ENCODE measurements at regions not wholly inside any gene's neighbourhood (a gene's known extent, or its start where the extent isn't known, plus 50 kb on each side); places are given as distances from the start of the nearest gene placed in this dataset. TPM values are rescaled to one million over a fixed set of nuclear protein-coding genes. Genes with fewer than 3 reads are reported as not detected.
"Not testable (repeated sequence)": the region's sequence is repeated elsewhere in the genome, so short reads cannot be mapped to it uniquely, and the experiment has no call there.

DNA sequence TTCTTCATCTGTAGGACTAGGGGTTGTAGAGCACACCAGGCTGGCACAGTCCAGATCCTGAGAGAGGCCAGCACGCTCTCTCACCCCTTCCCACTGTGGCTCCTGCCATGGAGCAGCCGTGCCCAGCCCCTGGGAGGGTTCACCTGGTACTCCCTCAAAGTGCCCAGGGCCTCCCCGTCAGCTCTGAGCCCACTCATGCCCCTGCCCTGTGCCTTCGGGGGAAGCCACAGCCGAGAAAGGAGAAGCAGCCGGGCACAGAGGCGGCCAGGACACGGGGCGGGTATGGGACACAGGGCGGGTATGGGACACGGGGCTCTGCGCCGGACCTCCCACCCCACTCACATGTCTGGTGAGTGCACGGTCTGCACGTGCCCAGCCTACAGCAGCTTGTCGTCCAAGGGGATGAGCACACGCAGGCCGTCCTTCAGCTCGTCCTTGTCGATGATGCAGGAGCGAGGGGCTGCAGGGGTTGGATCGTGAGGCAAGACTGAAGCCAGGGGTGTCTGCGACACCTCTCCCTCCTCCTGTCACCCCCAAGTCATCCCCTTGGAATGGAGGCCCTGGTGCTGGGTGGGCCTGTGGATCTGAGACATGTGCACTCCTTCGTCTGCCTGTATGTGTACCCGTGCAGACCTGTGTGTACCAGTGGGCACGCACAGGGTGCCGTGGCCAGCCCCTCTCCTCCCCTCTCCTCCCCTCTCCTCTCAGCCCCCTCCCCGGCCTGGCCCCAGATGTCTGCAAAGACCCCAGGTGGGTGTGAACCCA lies 417.9 kb upstream of the ZNF722 start:
- not testable (repeated sequence) for DNase-seq (ENCODE audit: low spot score); ATAC-seq (ENCODE audit: low FRiP score)

DNA sequence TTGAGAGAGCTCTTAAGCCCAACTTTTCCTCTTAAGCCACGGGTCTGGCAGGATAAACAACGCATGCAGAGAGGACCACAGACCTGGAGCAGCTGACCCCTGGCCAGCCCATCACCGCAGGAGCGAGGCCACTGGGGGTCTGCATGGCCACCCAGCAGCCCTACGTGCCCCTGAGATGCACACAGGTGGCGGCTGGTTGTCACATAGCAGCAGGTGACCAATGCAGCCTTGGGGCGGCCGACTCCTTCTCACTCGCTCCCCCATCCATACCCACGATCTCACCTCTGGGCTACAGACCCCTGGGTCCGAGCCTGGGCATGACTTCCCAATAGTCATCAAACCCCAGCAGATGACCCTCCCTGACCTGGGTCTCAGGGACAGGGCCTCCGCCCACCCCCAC lies 415.9 kb upstream of the ZNF722 start:
- not testable (repeated sequence) for DNase-seq (ENCODE audit: low spot score); ATAC-seq (ENCODE audit: low FRiP score)

DNA sequence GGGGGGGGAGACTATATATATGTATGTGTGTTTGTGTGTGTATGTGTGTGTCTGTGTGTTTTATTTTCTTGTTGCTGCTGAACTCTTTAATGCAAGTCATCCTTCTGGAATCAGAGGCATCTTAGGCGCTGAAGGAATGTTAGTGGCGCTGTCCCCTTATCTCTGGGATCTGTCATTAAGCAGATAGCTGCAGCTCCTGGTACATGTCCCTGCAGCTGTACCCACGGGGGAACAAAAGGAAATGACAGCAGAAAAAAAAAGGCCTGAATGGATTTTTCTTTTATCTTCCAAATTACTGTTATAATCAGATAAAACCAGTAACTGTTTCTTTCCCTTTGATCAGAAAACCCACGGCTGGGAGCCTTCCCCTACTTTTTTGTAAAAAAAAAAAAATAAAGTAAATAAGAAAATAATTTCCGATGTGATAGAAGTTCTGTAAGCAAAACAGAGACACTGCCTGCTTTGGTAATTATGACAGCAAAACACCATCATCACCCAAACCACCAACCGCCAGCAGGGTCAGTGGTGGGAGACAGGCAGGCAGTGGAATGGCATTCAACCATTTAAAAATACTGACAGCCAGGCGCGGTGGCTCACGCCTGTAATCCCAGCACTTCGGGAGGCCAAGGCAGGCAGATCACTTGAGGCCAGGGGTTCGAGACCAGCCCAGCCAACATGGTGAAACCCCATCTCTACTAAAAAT lies 411.3 kb upstream of the ZNF722 start:
- DNase-seq (ENCODE audit: low spot score); ATAC-seq (ENCODE audit: low FRiP score): not testable (repeated sequence)

DNA sequence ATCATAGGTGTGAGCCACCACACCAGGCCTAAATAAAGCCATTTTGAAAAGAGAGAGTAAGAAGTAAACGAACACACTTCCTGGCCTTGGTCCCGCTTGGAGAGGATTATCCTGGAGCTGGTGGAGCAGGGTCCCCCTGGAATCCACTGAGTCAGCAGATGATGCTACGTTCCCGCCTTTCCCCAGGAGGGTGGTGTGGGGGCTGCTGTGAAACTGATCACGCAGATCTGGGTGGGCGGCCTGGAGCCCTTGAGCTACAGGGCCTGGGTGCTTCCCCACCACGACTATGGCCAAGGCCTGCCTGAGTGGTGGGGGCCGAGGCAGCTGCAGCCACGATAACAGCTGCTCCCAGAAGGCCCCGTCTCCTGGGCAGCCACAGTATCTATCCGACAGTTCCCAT lies 407.4 kb upstream of the ZNF722 start:
- not testable (repeated sequence) for ATAC-seq (ENCODE audit: low FRiP score); DNase-seq (ENCODE audit: low spot score)

DNA sequence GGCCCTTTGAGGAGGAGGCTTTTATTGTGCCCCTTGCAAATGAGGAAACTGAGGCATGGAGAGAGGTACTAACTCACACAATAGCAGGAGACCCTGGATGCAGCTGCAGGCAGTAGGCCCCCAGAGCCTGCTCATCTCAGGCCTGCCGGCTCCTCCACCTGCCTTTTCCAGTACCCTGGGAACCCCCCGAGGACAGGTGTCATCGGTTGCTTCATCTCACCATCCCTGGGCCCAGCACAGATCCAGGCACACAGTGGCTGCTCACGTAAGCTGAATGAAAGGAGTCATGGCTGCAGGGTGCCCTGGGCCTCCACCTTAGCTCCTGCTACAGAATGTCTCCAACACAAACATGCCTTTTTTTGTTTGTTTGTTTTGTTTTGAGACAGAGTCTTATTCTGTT lies 394.8 kb upstream of the ZNF722 start:
- peak; percentile 51 for ATAC-seq (ENCODE audit: low FRiP score)
- DNase-seq (ENCODE audit: low spot score): not testable (repeated sequence)

DNA sequence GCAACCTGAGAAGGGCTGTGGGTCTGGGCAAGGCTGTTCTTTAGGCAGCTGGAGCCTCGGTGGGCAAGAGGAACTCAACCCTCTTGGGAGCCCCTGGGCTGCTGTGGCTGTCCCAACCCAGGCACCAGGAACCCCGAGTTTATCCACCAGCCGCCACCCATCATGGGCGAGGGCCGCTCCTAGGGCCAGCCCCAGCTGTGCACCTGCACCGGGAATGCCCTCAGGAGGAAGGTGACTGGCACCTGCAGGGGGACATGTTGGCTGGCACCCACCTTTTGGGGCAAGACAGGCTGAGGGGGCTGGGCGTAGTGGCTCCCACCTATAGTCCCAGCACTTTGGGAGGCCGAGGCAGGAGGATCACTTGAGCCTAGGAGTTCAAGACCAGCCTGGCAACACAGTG lies 393.8 kb upstream of the ZNF722 start:
- not testable (repeated sequence) for ATAC-seq (ENCODE audit: low FRiP score); DNase-seq (ENCODE audit: low spot score)

DNA sequence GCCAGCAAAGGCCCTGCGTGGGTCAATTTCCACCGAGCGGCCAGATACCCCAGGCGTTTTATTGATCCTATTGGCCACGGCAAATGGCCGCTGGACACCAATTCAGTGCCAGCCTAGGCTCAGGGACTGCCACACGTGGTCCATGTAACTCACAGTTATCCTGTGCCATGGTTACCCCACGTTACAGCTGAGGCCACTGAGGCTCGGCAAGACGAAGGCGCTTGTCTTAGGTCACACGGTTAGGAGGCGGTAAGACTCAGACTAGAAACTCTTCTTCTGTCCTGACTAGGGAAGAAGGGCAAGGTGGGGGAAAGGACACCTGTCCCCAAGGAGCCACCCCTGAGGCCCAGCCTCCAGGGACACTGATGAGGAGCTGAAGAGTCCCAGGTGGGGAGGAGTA lies 381.1 kb upstream of the ZNF722 start:
- ATAC-seq (ENCODE audit: low FRiP score); DNase-seq (ENCODE audit: low spot score): not testable (repeated sequence)

DNA sequence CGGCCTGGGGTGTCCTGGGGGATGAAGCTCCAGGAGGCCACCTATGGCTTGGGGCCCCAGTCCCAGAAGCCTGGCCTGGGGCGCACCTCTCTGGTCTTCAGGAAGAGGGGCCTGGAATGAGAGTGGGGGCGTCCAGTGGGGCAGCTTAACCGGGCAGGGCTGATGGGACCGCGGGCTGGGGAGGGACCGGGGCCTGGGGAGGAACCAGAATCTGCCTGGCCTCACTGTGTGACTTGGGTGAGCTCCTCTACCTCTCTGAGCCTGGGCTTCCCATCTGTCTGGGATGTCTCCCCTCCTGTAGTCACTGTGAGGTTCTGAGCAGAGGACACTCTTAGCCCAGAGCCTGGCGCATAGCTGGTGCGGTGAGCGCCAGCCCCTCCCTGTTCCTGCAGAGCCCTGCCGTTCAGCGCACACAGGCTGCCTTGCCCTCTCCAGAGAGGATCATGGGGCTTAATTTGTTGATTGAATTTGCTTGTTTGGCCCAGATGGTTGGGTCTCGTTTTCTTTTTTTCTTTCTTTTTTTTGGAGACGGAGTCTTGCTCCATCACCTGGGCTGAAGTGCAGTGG lies 378.4 kb upstream of the ZNF722 start:
- not testable (repeated sequence) for DNase-seq (ENCODE audit: low spot score); ATAC-seq (ENCODE audit: low FRiP score)

DNA sequence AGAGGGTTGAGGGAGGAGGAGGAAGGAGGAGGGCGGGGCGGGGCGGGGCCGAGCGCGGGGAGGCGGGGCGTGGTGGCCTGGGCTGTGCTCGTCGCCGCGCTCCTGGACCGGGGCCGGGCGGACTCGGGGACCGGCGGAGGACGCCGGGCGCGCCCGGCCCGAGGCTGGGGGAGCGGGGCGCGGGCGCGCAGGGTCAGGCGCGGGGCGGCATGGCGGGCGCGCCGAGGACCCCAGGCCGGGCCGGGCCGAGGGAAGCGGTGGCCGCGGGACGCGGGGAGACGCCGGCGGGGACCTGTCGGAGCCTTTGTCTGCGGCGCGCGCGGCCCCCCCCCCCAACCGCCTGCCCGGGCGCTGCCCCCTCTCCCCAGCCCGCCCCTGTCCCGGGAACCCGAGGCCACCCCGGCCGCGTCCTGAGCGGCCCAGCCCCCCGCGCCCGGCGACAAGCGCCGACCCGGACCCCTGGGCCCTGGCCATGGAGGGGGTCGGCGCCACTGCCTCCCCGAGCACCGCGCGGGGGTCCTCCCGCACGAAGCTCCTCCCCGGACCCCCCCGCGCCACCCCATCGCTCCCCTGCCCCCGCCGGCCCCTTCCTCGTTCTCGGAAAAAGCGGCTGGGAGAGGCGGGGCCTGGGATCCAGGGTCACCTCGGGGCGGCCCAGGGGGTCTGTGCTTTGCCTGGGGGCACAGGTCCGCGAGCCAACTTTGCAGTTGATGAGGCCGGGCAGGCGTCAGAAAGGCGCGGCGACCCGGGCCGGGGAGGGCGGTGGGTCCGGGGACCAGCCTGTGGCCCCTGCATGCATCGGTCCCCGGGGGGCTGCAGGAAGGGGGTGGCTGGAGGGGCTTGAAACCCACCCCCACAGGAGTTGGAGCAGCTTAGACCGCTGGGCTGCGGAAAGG lies 370.8 kb upstream of the ZNF722 start:
- DNase-seq (ENCODE audit: low spot score); ATAC-seq (ENCODE audit: low FRiP score): not testable (repeated sequence)

DNA sequence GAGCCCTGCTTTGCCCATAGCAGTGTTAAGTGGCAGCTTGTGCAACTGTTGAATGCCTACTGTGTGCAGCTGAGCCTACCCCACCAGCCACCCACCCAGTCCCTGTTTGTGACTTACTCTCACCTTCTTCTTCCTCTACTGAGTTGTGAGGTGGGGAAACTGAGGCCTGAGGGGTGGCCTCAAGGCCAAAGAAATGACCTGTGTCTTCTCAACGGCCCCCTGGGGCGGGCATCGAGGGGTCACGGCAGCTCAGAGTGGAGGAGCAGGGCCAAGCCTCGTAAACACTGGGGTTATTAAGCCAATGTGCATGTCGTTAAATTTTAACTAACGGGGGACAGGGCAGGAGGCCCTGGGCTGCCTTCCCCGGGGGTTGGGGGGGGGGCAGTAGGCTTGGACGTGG lies 369.6 kb upstream of the ZNF722 start:
- ATAC-seq (ENCODE audit: low FRiP score); DNase-seq (ENCODE audit: low spot score): not testable (repeated sequence)

DNA sequence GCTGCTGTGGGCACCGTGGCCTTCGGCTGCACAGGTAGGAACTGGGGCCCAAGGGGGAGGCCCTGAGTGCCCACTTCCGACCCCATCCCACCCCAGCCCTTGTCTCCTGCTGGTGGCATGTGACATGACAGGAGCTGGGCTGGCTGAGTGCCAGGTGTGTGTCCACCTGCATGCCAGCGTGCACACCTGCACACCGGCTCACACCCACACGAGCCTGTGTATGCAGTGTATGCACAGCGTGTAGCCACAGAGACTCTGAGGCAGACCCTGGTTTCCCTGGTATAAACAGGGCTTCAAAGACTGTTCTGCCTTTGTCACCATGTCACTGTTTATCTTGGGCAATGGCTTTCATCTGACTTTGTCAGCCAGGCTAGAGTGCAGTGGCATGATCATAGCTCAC lies 362.1 kb upstream of the ZNF722 start:
- DNase-seq (ENCODE audit: low spot score): not testable (repeated sequence)
- peak; percentile 14 for ATAC-seq (ENCODE audit: low FRiP score)

DNA sequence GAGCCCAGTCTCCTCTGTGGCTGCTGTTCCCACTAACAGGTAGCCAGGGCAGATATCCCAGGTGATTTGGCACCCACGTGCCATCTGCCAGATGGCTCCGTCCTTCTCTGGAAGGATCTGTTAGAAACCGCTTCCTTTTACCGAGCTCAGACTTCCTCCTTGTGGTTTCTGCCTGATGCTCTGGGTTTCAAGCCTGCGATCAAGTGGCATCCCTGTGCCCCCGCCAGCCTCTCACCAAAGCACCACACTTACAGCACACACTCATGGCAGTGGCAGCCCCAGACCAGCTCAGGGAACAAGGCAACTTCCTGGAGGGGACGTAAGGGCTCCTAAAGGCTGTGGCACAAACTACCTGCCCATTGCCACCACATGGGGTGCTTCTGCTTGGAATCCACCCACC lies 333.1 kb upstream of the ZNF722 start:
- not testable (repeated sequence) for ATAC-seq (ENCODE audit: low FRiP score)

DNA sequence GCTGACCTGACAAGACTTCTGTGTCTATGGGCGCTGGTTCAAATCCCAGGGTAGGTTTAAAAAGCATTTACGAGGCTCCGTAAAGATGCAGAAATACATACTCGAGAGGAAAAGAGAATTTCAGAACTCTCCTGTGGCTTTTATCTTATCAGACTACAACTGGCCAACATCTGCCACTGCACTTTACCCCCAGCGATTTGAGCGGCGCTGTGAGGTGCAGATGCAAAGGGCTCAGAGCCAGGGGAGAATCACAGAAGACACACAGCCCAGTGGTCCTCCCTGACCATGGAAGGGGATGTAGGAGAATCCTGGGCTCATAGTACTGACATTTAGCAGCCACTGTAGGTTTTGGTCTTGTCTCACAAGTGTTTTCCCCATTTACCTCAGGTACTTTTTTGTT lies 307.2 kb upstream of the ZNF722 start:
- not testable (repeated sequence) for ATAC-seq (ENCODE audit: low FRiP score); DNase-seq (ENCODE audit: low spot score)

More for the DNA sequence above, 333.1 kb upstream of the ZNF722 start:
- not testable (repeated sequence) for DNase-seq (ENCODE audit: low spot score)

DNA sequence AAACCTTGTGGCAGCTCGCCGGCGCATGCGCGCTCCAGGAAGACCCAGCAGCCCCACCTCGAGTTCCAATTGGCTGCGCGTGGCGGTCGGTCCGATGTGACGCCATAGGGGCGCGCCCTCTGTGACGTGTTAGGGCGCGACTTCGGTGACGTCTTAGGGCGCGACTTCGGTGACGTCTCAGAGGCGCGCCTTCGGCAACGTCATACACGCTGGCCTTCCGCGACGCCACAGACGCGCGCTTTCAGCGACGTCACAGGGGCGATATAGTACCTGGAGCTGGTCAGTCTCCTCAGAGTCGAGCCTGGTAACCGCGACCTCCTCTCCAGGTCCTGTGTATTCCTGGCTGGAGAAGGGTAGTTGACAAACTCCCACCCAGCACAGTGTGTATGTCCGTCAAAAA lies 304.4 kb upstream of the ZNF722 start:
- ATAC-seq (ENCODE audit: low FRiP score); DNase-seq (ENCODE audit: low spot score): not testable (repeated sequence)

Small RNA genes lying in the stretch of these regions (small RNA-seq; reads per million reads assigned to genes)
- not detected for gene MIR4283-2

Data from omental fat pad (tissue), 2 donors.